ENCODE measurements at regions not wholly inside any gene's neighbourhood (a gene's known extent, or its start where the extent isn't known, plus 50 kb on each side); places are given as distances from the start of the nearest gene placed in this dataset.

GRCh38 chrX:69110116-69110530 lies 55.1 kb downstream of the PJA1 start:
- DNase-seq (ENCODE audit: low read depth in 1 of 2, low spot score in 1 of 2) = no peak

- no peak for DNase-seq (ENCODE audit: low read depth in 1 of 2, low spot score in 1 of 2)
These were observed 55.5 kb downstream of the PJA1 start for GRCh38 chrX:69109706-69110105.

- DNase-seq (ENCODE audit: low read depth in 1 of 2, low spot score in 1 of 2) = no peak
These were observed 56.1 kb downstream of the PJA1 start for GRCh38 chrX:69109036-69109663.

DNA sequence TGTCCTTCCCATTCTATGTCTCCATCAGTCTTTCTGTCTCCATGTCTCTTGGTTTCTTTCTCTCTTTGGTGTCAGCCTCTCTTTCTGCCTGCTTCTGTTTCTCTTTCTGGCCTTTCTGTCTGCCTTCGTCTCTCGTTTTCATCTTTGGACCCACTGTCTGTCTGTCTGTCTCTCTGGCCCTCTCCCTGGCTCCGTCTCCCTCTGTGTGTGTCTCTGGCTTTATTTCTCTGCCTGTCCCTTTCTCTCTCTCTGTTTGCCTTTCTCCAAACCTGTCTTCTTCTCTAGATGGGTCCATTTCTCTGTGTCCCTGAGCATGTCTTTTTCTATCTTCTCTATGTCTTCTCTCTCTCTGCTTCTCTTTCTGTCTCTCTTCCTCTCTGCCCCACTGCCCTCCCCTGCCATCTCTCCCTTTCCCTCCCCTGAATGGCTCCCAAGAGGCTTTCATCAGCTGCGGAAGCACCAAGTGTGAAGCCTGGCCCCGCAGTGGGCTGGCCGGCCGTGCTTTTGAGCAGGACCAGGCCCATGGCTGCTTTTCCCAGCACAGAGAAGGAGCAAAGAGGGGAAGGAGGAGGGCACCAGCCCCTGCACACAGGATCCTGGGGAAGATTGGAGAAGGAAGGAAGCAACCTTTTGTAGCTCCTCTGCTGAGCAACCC lies 57.4 kb downstream of the PJA1 start:
- DNase-seq (ENCODE audit: low read depth in 1 of 2, low spot score in 1 of 2) = no peak

GRCh38 chrX:69107231-69107739 lies 58.0 kb downstream of the PJA1 start:
- no peak for DNase-seq (ENCODE audit: low read depth in 1 of 2, low spot score in 1 of 2)

GRCh38 chrX:69104756-69105434 lies 60.4 kb downstream of the PJA1 start:
- no peak for DNase-seq (ENCODE audit: low read depth in 1 of 2, low spot score in 1 of 2)

DNA sequence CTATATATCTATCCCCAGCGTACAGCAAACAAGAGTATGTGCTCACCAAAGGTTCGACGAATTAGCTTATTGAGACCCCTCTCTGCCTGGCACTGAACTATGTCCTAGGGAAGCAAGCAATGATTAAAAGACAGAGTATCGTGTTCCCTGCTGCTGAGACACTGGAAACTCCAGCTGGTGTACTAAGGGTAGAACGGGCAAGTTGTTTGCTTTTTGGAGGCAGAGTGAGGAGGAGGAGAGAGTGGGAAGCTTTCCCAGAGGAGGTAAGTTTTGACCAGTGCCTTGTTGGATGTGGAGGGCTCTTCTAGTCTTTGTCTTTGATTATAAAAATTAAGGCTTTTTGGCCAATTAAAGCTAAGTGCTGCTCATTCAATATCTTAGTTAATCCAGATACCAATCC lies 61.7 kb downstream of the PJA1 start:
- DNase-seq (ENCODE audit: low read depth in 1 of 2, low spot score in 1 of 2) = no peak

DNA sequence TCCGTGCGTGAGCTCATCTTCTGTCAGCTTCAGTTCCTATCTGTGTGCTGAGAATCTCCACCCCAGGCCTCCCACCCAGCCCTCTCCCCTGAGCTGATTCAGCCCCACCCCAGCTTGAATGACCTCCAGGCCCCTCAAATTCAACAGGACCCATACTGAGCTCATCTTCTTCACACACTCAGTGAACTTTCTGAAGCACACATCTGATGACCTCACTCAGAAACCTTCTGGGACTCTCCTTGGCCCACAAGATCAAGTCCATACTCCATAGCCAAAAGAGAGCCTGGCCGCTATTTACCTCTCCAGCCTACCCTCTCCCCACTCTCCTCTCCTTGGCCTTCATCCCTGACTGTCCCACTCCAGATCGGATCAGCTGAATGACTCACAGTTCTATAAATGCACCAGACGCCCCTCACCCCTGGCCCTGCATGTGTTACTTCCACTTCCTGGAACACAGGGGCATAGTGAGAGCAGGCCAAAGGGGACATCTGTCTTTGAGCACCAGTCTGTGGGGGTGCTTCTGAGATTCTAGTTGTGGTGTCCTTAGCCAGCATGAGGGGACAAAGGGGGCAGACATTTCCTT lies 62.5 kb downstream of the PJA1 start:
- no peak for DNase-seq (ENCODE audit: low read depth in 1 of 2, low spot score in 1 of 2)

- no peak for DNase-seq (ENCODE audit: low read depth in 1 of 2, low spot score in 1 of 2)
These were observed 63.5 kb downstream of the PJA1 start for GRCh38 chrX:69101683-69102251.

GRCh38 chrX:69100478-69100877 lies 64.8 kb downstream of the PJA1 start:
- DNase-seq (ENCODE audit: low read depth in 1 of 2, low spot score in 1 of 2) = no peak

DNA sequence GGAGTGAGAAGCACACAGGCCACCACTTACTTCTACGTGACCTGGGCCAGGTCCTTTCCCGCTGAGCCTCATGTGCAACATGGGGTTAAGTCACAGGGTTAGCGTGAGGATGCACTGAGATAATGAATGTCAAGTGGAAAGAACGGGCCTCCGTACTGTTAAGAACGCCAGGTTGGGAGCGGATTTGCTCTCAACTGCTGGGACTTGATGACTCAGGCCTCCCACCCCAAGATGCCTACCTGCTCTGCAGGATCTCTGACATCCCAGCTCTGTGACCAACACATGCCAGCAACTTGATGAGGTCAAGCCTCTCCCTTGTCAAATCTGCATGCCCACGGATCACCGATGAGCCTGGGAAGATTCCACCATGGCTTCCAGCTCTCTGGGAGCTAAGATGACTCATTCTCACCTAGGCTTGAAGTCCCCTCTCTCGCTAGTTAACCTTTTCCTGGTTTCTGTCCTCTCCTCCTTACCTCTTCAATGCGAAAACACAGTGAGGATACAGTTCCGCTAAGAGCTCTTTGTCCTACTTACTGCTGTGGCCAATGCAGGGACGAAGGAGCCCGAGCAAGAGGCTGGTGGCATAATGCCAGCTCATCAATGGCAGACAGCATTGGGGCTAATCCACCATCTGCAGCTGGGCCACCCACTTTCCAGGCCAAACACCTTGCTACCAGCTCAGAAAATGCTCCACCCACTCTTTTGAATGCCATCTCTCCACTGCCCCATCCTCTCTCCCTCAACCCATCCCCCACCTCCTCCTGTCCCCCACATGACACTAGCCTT lies 67.6 kb downstream of the PJA1 start:
- no peak for DNase-seq (ENCODE audit: low read depth in 1 of 2, low spot score in 1 of 2)

DNA sequence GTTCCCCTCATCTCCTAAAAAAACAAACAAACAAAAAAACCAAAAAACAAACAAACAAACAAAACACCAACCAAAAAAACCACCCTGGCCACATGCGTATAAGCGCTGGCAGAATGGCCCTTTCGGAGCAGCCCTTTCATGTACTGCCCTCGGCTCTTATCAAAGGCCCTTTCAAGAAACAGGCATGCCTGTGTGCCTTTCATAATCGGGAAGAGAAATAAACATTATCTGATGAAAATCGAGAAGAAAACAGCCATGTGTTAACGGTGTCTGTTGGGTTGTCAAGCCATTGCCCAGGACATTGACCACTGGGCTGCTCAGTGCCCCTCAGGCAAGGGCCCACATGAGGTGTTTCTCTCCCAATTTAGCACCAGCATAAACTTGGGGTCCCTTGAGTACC lies 68.3 kb downstream of the PJA1 start:
- DNase-seq (ENCODE audit: low read depth in 1 of 2, low spot score in 1 of 2) = no peak

DNA sequence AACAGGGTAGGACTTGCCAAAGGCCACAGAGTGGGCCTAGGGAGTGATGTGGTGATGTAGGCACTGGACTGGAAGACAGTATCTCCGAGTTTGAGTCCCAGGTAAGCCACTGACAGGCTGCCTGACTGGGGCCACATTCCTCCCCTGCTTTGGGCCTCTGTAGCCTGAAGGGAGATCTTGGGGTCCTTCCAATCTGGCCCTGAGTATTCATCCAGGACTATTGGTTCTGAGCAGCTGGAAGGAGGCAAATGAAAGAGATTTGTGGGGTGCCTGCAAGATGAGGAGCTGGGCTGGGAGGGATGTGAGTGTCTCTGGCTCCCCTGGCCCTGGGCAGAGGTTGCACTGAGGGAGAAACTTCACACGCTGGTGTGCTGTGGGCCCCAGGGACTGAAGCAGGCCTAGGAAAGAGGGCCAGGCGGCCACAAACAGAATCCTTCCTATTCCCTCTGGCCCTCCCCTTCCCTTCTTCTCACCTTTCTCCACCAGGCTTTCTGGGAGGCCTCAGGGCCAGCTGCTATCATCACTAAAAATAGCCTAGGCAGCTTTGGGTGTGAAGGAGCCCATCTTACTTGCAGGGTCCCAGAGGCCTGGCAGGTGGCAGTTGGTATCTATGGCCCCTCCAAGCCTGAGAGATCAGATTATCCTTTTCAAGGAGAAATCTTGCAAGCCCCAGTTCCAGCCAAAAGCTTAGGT lies 70.1 kb downstream of the PJA1 start:
- no peak for DNase-seq (ENCODE audit: low read depth in 1 of 2, low spot score in 1 of 2)

GRCh38 chrX:69093960-69094871 lies 71.0 kb downstream of the PJA1 start:
- DNase-seq (ENCODE audit: low read depth in 1 of 2, low spot score in 1 of 2) = peak in 1 of 2 donors; percentile 2

GRCh38 chrX:69090022-69090421 lies 75.2 kb downstream of the PJA1 start:
- DNase-seq (ENCODE audit: low read depth in 1 of 2, low spot score in 1 of 2) = no peak

GRCh38 chrX:69089203-69089602 lies 76.0 kb downstream of the PJA1 start:
- no peak for DNase-seq (ENCODE audit: low read depth in 1 of 2, low spot score in 1 of 2)

- DNase-seq (ENCODE audit: low read depth in 1 of 2, low spot score in 1 of 2) = no peak
These were observed 76.9 kb downstream of the PJA1 start for GRCh38 chrX:69088171-69088938.

DNA sequence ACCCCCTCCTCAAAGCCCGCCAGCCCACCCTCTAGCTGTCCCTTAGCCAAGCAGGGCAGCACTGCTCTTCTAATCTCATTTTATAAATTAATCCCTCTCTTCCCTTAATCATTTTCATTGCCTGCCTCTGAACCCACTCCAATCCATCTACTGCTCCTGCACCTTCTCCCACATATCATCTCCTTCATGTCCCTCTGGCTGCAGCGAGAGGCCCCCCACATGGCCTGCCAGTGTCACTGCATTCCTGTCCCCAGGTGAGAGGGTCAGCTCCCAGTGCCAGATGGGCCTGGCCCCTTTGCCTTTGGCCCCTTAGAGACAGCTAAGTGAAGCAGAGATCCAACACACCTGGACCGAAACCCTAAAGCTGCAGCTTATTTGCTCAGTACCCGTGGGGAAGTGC lies 79.4 kb downstream of the PJA1 start:
- DNase-seq (ENCODE audit: low read depth in 1 of 2, low spot score in 1 of 2) = no peak
